ENCODE measurements at regions not wholly inside any gene's neighbourhood (a gene's known extent, or its start where the extent isn't known, plus 50 kb on each side); places are given as distances from the start of the nearest gene placed in this dataset.

GRCh38 chr4:135605076-135605475, 1403.5 kb upstream of the PABPC4L start:
- DNase-seq = no peak

DNA sequence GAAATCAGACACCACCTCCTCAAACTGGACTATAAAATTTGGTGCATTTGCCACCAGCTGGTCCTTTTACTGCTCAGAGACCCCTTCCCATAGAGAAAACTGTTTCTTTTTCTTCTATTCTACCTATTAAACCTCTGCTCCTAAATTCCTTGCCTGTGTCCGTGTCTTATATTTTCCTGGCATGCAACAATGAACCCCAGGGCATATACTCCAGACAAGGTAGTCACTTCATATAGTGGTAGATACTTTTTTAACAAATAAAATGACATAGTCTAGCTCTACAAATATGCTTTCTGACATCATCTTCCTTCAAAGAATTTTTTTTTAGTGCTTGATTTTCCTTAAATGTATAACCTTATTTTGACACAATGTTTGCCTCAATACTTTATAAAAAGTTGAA, 1402.9 kb upstream of the PABPC4L start:
- DNase-seq = no peak

DNA sequence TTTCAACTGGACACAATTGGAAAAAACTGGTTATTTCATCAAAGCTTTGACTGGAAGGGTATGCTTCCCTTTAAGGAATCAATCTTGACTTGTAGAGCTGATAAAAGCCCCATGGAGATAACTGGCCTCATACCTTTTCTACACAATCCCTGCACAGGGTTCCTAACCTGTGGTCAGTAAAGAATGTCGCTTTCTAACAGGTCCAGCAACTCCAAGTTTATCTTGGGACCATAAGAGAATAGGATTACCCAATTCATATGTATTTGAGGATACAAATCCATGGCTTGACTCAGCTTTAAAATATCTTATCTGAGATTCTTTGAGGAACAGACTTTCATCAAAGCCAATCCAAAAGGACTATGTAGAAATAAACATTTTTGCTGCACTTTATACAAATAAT, 1399.8 kb upstream of the PABPC4L start:
- DNase-seq = no peak

- no peak for DNase-seq
Measured at GRCh38 chr4:135598151-135598550, 1396.6 kb upstream of the PABPC4L start.

DNA sequence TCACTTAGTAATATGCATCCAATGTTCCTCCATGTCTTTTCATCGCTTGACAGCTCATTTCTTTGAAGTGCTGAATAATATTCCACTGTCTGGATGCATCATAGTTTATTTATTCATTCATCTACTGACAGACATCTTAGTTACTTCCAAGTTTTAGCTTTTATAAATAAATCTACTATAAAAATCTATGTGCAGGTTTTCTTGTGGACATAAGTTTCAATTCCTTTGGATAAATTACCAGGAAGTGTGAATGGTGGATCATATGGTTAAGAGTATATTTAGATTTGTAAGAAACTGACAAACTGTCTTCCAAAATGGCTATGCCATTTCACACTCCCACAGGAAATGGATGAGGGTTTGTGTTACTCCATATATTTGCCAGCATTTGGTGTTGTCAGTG, 1392.9 kb upstream of the PABPC4L start:
- DNase-seq = no peak

- DNase-seq = no peak
Measured at GRCh38 chr4:135575041-135575440, 1373.5 kb upstream of the PABPC4L start.

DNA sequence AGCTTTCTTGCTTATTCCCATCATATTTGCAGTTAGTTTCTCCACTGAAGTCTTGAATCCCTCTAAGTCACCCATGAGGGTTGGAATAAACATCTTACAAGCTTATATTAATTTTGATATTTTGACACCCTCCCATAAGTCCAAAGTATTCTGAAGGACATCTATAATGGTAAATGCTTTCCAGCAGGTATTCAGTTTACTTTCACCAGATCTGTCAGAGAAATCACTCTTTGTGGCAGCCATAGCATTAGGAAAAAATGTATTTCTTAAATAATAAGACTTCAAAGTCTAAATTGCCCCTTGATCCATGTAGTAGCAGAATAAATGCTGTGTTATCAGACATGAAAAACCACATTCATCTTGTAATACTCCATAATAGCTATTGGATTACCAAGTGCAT, 1371.7 kb upstream of the PABPC4L start:
- DNase-seq = no peak

- DNase-seq = no peak
Measured at GRCh38 chr4:135564090-135564489, 1362.5 kb upstream of the PABPC4L start.

- DNase-seq = no peak
Measured at GRCh38 chr4:135553213-135553612, 1351.6 kb upstream of the PABPC4L start.

GRCh38 chr4:135552131-135552530, 1350.5 kb upstream of the PABPC4L start:
- DNase-seq = no peak

DNA sequence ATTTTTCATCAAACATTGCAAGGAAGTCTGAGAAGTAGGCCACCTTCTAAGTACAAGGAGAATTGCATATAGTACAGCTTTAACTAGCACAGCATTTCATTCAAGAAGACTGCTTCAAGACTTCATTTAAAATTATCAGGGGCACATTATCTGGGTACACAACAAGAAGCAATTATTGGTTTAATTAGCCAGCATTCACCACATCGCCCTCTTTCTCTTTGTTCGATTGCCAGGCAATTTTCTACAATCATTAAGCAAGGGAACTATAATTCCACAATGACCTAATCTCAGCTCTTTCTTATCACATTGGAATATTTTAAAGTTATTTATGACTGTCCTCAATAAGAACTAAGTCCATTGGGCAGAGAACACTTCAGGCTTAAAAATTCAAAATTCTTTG, 1347.1 kb upstream of the PABPC4L start:
- DNase-seq = no peak

- DNase-seq = no peak
Measured at GRCh38 chr4:135545616-135546317, 1344.2 kb upstream of the PABPC4L start.

GRCh38 chr4:135538698-135539097, 1337.1 kb upstream of the PABPC4L start:
- no peak for DNase-seq

- no peak for DNase-seq
Measured at GRCh38 chr4:135533053-135533452, 1331.5 kb upstream of the PABPC4L start.

DNA sequence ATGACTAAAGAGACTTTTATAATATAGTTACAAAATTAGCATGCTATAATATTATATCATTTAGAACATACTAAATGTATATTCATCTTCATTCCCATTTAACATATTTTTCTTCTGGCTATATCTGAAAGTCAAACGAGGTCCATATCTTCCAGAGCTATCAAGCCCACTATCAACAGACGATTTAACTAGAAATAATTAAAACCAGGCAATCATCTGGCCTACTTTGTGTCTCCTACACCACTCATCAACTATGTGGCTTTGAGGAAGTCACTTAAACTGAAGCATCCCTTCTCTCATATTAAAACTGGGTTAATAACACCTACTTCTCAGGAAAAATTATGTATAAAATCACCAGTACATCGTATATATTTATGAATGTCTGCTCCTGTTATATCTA, 1330.5 kb upstream of the PABPC4L start:
- no peak for DNase-seq

DNA sequence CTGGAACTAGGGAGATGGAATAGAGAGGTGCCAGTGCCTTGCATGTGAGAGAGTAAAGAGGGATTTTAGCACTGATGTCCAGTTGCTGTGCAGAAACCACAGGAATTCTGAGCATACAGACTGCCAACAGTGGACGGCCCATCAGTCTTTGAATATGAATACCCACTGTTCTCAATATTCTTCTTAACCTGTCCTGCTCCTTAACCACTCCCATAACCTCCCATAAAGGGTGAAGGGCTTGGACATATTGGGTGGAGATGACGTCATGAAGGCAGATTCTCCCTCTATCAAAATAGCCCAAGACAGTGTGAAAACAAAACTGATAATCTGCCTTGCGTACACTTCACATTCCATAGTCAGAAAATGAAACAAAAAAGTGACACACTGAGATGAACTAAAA, 1313.7 kb upstream of the PABPC4L start:
- no peak for DNase-seq

GRCh38 chr4:135510582-135510981, 1309.0 kb upstream of the PABPC4L start:
- no peak for DNase-seq

DNA sequence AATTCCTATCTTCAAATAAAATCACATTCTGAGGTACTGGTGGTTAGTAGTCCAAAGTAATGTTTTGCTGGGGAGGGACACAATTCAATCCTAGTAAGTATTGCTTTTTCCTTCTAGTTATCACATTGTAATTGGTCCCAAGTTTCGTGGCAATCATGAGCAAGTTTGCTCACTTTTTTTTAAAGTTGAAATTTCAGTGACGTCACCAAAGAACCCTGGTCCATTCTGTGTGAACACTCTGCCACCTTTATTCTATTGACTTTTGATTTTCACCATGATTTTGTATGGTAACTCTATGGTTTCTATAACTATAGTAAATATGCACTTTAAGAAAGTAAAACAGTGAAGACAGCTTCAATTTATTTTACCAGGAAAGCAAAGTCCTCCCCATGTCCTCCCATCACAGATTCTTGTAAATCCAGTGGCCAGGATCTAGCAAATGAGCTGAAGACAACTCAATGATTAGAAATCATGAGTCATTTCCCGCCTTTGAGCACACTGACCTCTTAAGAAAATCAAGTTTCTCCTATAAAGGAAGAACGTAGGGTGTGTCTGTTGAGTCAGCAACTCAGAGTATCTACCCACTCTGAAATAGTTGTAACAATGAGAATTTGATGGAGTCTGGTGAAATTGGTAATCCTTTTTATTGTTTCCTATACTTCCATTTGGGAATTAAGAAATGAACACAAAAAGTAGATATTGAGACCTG, 1306.6 kb upstream of the PABPC4L start:
- DNase-seq = no peak

GRCh38 chr4:135497563-135498152, 1296.1 kb upstream of the PABPC4L start:
- DNase-seq = no peak

DNA sequence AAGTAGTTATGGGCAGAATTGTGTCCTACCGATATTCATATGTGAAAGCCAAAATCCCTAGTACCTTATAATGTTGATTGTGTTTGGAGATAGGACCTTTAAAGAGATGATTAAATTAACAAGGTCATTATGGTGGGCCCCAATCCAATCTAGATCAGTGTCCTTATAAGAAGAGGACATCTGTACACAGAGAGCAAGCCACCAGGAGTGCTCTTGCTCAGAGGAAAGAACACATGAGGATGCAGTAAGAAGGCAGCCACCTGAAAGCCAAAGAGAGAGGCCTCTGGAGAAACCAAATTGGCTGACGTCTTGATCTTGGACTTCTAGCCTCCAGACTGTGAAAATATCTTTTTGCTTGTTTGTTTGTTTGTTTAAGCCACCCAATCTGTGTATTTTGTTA, 1290.8 kb upstream of the PABPC4L start:
- no peak for DNase-seq

DNA sequence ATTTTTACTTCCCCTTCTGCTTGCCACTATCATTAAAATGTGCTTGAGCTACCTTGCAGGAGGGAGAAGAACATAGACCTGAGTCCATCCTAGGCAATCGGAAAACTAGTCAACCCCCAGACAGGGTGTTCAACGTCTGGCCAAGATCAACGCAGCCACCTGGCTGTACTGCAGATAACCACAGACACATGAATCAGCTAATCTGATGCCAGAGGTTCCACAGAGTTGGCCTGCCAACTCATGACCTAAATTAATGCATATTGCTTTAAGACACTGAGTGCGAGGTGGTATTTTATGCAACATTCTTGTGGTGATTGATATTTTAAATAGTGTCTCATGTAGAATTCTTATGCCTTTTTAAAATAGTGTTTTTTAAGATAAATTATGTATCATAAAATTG, 1283.8 kb upstream of the PABPC4L start:
- DNase-seq = no peak

GRCh38 chr4:135476272-135476671, 1274.7 kb upstream of the PABPC4L start:
- no peak for DNase-seq

GRCh38 chr4:135464311-135464710, 1262.7 kb upstream of the PABPC4L start:
- DNase-seq = no peak
